Right atrium auricular region (tissue), 2 donors: ENCODE measurements at regions not wholly inside any gene's neighbourhood (a gene's known extent, or its start where the extent isn't known, plus 50 kb on each side); places are given as distances from the start of the nearest gene placed in this dataset.
"Not testable (repeated sequence)": the region's sequence is repeated elsewhere in the genome, so short reads cannot be mapped to it uniquely, and the experiment has no call there.

Experiments used
- DNase-seq: peaks from one replicate; pipeline ENCODE4 v3.0.0-alpha.2; 2019; ENCODE audit warnings: low spot score
- H3K27ac ChIP-seq, 2 donors: fragments of 200-600 bp; sonication (generic); 1 replicate in 1 of 2; 2 replicates in 1 of 2; pipeline ENCODE4 v1.5.1; 2016 to 2019
- H3K27me3 ChIP-seq, 2 donors: fragments of 200-600 bp; sonication (generic); one replicate each; pipeline versions ENCODE4 v1.5.1 to v1.6.0; 2017 to 2019
- H3K36me3 ChIP-seq: fragments of 200-600 bp; sonication (generic); one replicate; pipeline ENCODE4 v1.5.1; 2016
- H3K4me1 ChIP-seq, 2 donors: fragments of 200-600 bp; sonication (generic); one replicate each; pipeline versions ENCODE4 v1.5.1 to v1.6.0; 2017 to 2019
- H3K4me3 ChIP-seq, 2 donors: fragments of 200-600 bp; sonication (generic); 1 replicate in 1 of 2; 2 replicates in 1 of 2; pipeline ENCODE4 v1.5.1; 2017 to 2019; ENCODE audit warnings: mild to moderate bottlenecking in 1 of 2, moderate library complexity in 1 of 2
- H3K9me3 ChIP-seq, 2 donors: fragments of 200-600 bp; sonication (generic); one replicate each; pipeline ENCODE4 v1.5.1; 2019
- TF ChIP-seq, protein P1 (sequence below), 2 donors: fragments of 200-600 bp; sonication (generic); IDR thresholded peaks; one replicate each; pipeline ENCODE4 v1.5.1; 2019; ENCODE audit warnings: antibody characterized with exemption in 2 of 2

GRCh38 chr4:179728305-179728704 is 2286.1 kb upstream of the AGA start:
- Histone ChIP-seq H3K27me3 (no peaks in the 10 kb centered on the region), H3K9me3 (no peaks in the 10 kb centered on the region), H3K4me3 (no peak overlapping the region), H3K36me3 (no peaks in the 10 kb centered on the region), H3K27ac (no peak overlapping the region), H3K4me1 (no peaks in the 10 kb centered on the region)
- DNase-seq = no peak
- TF ChIP-seq, protein P1, sequence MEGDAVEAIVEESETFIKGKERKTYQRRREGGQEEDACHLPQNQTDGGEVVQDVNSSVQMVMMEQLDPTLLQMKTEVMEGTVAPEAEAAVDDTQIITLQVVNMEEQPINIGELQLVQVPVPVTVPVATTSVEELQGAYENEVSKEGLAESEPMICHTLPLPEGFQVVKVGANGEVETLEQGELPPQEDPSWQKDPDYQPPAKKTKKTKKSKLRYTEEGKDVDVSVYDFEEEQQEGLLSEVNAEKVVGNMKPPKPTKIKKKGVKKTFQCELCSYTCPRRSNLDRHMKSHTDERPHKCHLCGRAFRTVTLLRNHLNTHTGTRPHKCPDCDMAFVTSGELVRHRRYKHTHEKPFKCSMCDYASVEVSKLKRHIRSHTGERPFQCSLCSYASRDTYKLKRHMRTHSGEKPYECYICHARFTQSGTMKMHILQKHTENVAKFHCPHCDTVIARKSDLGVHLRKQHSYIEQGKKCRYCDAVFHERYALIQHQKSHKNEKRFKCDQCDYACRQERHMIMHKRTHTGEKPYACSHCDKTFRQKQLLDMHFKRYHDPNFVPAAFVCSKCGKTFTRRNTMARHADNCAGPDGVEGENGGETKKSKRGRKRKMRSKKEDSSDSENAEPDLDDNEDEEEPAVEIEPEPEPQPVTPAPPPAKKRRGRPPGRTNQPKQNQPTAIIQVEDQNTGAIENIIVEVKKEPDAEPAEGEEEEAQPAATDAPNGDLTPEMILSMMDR (IDR thresholded peaks at IDR 0.05) = no peak

DNA sequence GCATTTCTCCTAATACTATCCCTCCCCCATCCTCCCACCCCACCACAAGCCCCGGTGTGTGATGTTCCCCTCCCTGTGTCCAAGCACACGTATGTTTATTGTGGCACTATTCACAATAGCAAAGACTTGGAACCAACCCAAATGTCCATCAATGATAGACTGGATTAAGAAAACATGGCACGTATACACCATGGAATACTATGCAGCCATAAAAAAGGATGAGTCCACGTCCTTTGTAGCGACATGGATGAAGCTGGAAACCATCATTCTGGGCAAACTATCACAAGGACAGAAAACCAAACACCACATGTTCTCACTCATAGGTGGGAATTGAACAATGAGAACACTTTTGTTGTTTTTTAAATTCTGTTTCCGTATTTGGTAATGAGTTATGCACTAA is 2294.6 kb upstream of the AGA start:
- H3K27ac ChIP-seq, H3K4me3 ChIP-seq, DNase-seq, H3K4me1 ChIP-seq, H3K36me3 ChIP-seq, H3K27me3 ChIP-seq, H3K9me3 ChIP-seq: not testable (repeated sequence)

GRCh38 chr4:179738822-179739221 is 2296.6 kb upstream of the AGA start:
- no peaks in the 10 kb centered on the region for H3K4me1 ChIP-seq
- H3K9me3 ChIP-seq = no peaks in the 10 kb centered on the region
- H3K27me3 ChIP-seq = no peaks in the 10 kb centered on the region
- H3K27ac ChIP-seq = no peak overlapping the region
- no peak for DNase-seq
- no peak overlapping the region for H3K4me3 ChIP-seq
- TF ChIP-seq, protein P1 (IDR thresholded peaks at IDR 0.05) = no peak
- no peaks in the 10 kb centered on the region for H3K36me3 ChIP-seq

GRCh38 chr4:179747218-179747910 is 2305.1 kb upstream of the AGA start:
- Histone ChIP-seq H3K36me3 (no peaks in the 10 kb centered on the region), H3K9me3 (no peaks in the 10 kb centered on the region), H3K27ac (no peak overlapping the region), H3K27me3 (no peaks in the 10 kb centered on the region), H3K4me1 (no peaks in the 10 kb centered on the region), H3K4me3 (no peak overlapping the region)
- no peak for DNase-seq
- TF ChIP-seq, protein P1 (IDR thresholded peaks at IDR 0.05) = no peak

GRCh38 chr4:179748837-179749236 is 2306.6 kb upstream of the AGA start:
- H3K4me3 ChIP-seq = no peak overlapping the region
- no peaks in the 10 kb centered on the region for H3K36me3 ChIP-seq
- no peaks in the 10 kb centered on the region for H3K9me3 ChIP-seq
- H3K27me3 ChIP-seq = no peaks in the 10 kb centered on the region
- no peak overlapping the region for H3K27ac ChIP-seq
- no peaks in the 10 kb centered on the region for H3K4me1 ChIP-seq
- TF ChIP-seq, protein P1 (IDR thresholded peaks at IDR 0.05) = no peak
- DNase-seq = no peak

- Histone ChIP-seq H3K27ac (no peak overlapping the region), H3K36me3 (no peaks in the 10 kb centered on the region), H3K9me3 (no peaks in the 10 kb centered on the region), H3K27me3 (no peaks in the 10 kb centered on the region), H3K4me3 (no peak overlapping the region), H3K4me1 (no peaks in the 10 kb centered on the region)
- DNase-seq = no peak
- TF ChIP-seq, protein P1 (IDR thresholded peaks at IDR 0.05) = no peak
These were observed 2308.1 kb upstream of the AGA start for GRCh38 chr4:179750374-179750773.
